ENCODE measurements at regions not wholly inside any gene's neighbourhood (a gene's known extent, or its start where the extent isn't known, plus 50 kb on each side); places are given as distances from the start of the nearest gene placed in this dataset.

GRCh38 chr2:4838626-4839025 lies 853.6 kb upstream of the SOX11 start:
- no peak for TF ChIP-seq EZH2phosphoT487 (IDR thresholded peaks at IDR 0.05)
- no peak for TF ChIP-seq CTCF (IDR thresholded peaks at IDR 0.05)
- TF ChIP-seq EZH2 (IDR thresholded peaks at IDR 0.05): no peak

Data from neural progenitor cell (in vitro differentiated cells).